A549 (cell line): ENCODE measurements at regions not wholly inside any gene's neighbourhood (a gene's known extent, or its start where the extent isn't known, plus 50 kb on each side); places are given as distances from the start of the nearest gene placed in this dataset.

ENCODE experiments used
- ATAC-seq, 2 experiments: fragments of 200-7000 bp in 1 of 2; fragments of >200 bp in 1 of 2; cut with Nextera tagmentation in 1 of 2; cut with Tn5 transposase in 1 of 2; 3 replicates each; pipeline versions ENCODE4 v1.8.0 to v1.9.1; 2018 to 2020; ENCODE audit warnings: mild to moderate bottlenecking in 1 of 2, moderate library complexity in 1 of 2
- CTCF ChIA-PET: fragments of 300-600 bp; sonication (Branson Sonifier 250); formaldehyde crosslinking; extraction: SDS; loops from one replicate; lab custom pipeline; 2021; ENCODE audit warnings: antibody characterized with exemption, inconsistent platforms; lab: Yijun Ruan, JAX
- POLR2A ChIA-PET: fragments of 350-600 bp; formaldehyde crosslinking; extraction: SDS; loops from one replicate; lab custom pipeline; 2021; ENCODE audit warnings: antibody characterized with exemption, inconsistent platforms; lab: Yijun Ruan, JAX
- DNase-seq, 2 experiments: peaks; one replicate each; pipeline versions ENCODE4 v3.0.0 to v3.0.0-alpha.2; 2011 to 2016; ENCODE audit warnings: low read depth in 1 of 2, low spot score in 1 of 2
- FAIRE-seq: peaks from 2 replicates; lab custom pipeline; 2011; peaks lifted over from hg19 to GRCh38; lab: Jason Lieb, UNC
- H3K27ac ChIP-seq, 2 experiments: fragments of >200 bp; sonication (Bioruptor Twin); formaldehyde crosslinking; 3 replicates each; pipeline ENCODE4 v1.5.1; 2016 to 2017
- H3K4me1 ChIP-seq: fragments of >200 bp; sonication (Bioruptor Twin); formaldehyde crosslinking; 3 replicates; pipeline ENCODE4 v1.6.1; 2016
- H3K4me2 ChIP-seq: fragments of >200 bp; sonication (Bioruptor Twin); formaldehyde crosslinking; 3 replicates; pipeline ENCODE4 v1.6.1; 2016
- H3K4me3 ChIP-seq: fragments of >200 bp; sonication (Bioruptor Twin); formaldehyde crosslinking; 3 replicates; pipeline ENCODE4 v1.5.1; 2016
- H3K9me3 ChIP-seq: fragments of >200 bp; sonication (Bioruptor Twin); formaldehyde crosslinking; 3 replicates; pipeline ENCODE4 v1.6.1; 2016
- BHLHE40 ChIP-seq: IDR thresholded peaks from 2 replicates; pipeline ENCODE4 v1.6.1; 2012; ENCODE audit warnings: low read depth, low read length, inconsistent platforms
- CEBPB ChIP-seq, 2 experiments: fragments of >200 bp in 1 of 2; sonication (Bioruptor Twin) in 1 of 2; formaldehyde crosslinking in 1 of 2; IDR thresholded peaks; 2 replicates each; pipeline ENCODE4 v1.6.1; 2012 to 2016
- CHD4 ChIP-seq: fragments of 200-600 bp; sonication (generic); IDR thresholded peaks from 2 replicates; pipeline ENCODE4 v1.6.1; 2016; ENCODE audit warnings: antibody characterized with exemption, mild to moderate bottlenecking, borderline replicate concordance
- FOSL2 ChIP-seq, 2 experiments: fragments of 450-650 bp in 1 of 2; fragments of >200 bp in 1 of 2; sonication (Bioruptor Twin) in 1 of 2; formaldehyde crosslinking; IDR thresholded peaks; 2 replicates each; pipeline versions ENCODE4 v1.5.0 to v1.6.1; 2016 to 2020; ENCODE audit warnings: mild to moderate bottlenecking in 1 of 2, moderate library complexity in 1 of 2
- FOXS1 ChIP-seq: fragments of 250-450 bp; sonication (Bioruptor Pico); IDR thresholded peaks from 2 replicates; pipeline ENCODE4 v1.5.0; 2020; ENCODE audit warnings: mild to moderate bottlenecking, moderate library complexity
- HEYL ChIP-seq: fragments of 250-450 bp; sonication (Bioruptor Pico); IDR thresholded peaks from 2 replicates; pipeline ENCODE4 v1.8.0; 2021; ENCODE audit warnings: mild to moderate bottlenecking, moderate library complexity
- HOXA7 ChIP-seq: fragments of 250-450 bp; sonication (Bioruptor Pico); IDR thresholded peaks from 2 replicates; pipeline ENCODE4 v1.5.0; 2020; ENCODE audit warnings: mild to moderate bottlenecking, moderate library complexity
- JUN ChIP-seq, 2 experiments: fragments of >200 bp; sonication (Bioruptor Twin); formaldehyde crosslinking; IDR thresholded peaks; 2 replicates in 1 of 2; 3 replicates in 1 of 2; pipeline ENCODE4 v1.6.1; 2016 to 2017
- JUNB ChIP-seq: fragments of >200 bp; sonication (Bioruptor Twin); formaldehyde crosslinking; IDR thresholded peaks from 2 replicates; pipeline ENCODE4 v1.6.1; 2016
- MAFK ChIP-seq: fragments of 450-650 bp; IDR thresholded peaks from 2 replicates; pipeline ENCODE4 v1.6.1; 2014; ENCODE audit not compliant: partially characterized antibody
- RFX5 ChIP-seq: fragments of 450-650 bp; IDR thresholded peaks from 2 replicates; pipeline ENCODE4 v1.7.1; 2014; ENCODE audit warnings: antibody characterized with exemption, mild to moderate bottlenecking, moderate library complexity
- SREBF2 ChIP-seq: fragments of 450-650 bp; IDR thresholded peaks from 2 replicates; pipeline ENCODE4 v1.6.1; 2014; ENCODE audit warnings: mild to moderate bottlenecking, moderate library complexity
- TP53 ChIP-seq: fragments of 250-450 bp; sonication (Bioruptor Pico); IDR thresholded peaks from 2 replicates; pipeline ENCODE4 v1.5.0; 2021; ENCODE audit warnings: mild to moderate bottlenecking, moderate library complexity
- ZFP36 ChIP-seq: fragments of 450-650 bp; IDR thresholded peaks from 2 replicates; pipeline ENCODE4 v1.6.1; 2014; ENCODE audit warnings: borderline replicate concordance; ENCODE audit not compliant: partially characterized antibody
- ZSCAN20 ChIP-seq: fragments of 250-450 bp; sonication (Bioruptor Pico); IDR thresholded peaks from 2 replicates; pipeline ENCODE4 v1.8.0; 2022; ENCODE audit warnings: mild to moderate bottlenecking, moderate library complexity
- WGBS: methylation state at CpG from one replicate; pipeline ENCODE4 v1.1.6; 2017; ENCODE audit errors: missing lambda C conversion rate; 5-methylcytosine and 5-hydroxymethylcytosine counted together
- TF ChIP-seq, protein P1 (sequence below): fragments of >200 bp; sonication (Bioruptor Twin); formaldehyde crosslinking; IDR thresholded peaks from 3 replicates; pipeline ENCODE4 v1.5.1; 2016
- TF ChIP-seq, protein P2 (sequence below): fragments of 200-600 bp; sonication (generic); IDR thresholded peaks from 2 replicates; pipeline ENCODE4 v1.6.1; 2016; ENCODE audit warnings: antibody characterized with exemption, mild to moderate bottlenecking, moderate library complexity
- TF ChIP-seq, protein P3 (sequence below): fragments of 250-450 bp; sonication (Bioruptor Pico); IDR thresholded peaks from 2 replicates; pipeline ENCODE4 v1.5.0; 2020; ENCODE audit warnings: low read depth, mild to moderate bottlenecking, moderate library complexity
- TF ChIP-seq, protein P4 (sequence below): IDR thresholded peaks from 2 replicates; pipeline ENCODE4 v1.6.1; 2012; ENCODE audit warnings: low read depth, borderline replicate concordance
- TF ChIP-seq, protein P5 (sequence below): IDR thresholded peaks from 2 replicates; pipeline ENCODE4 v1.6.1; 2012
- TF ChIP-seq, protein P6 (sequence below): fragments of 150-350 bp; IDR thresholded peaks from 2 replicates; pipeline ENCODE4 v1.6.1; 2014; ENCODE audit warnings: low read depth, mild to moderate bottlenecking, low read length
- TF ChIP-seq, protein P7 (sequence below): fragments of >200 bp; sonication (Bioruptor Twin); formaldehyde crosslinking; IDR thresholded peaks from 2 replicates; pipeline ENCODE4 v1.6.1; 2016

DNA sequence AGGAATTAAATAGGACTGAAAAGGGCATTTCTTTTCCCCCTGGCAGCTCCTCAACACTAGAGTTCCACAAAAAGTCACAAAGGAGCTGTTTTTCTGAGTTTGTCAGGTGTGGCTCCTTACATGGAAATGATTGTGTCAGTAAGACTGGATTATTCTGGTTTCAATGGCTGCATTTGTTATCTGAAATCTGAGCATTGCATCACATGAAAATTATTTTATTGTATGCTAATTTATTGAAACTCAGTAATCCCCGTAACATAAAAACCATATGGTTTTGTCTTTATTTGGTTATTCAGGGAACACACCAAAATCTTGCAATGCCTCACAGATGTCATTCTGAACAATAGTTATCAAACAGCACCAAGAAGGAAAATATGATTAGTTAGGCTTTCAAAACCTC, 439.7 kb upstream of the TNP1 start:
- TF ChIP-seq, protein P1, sequence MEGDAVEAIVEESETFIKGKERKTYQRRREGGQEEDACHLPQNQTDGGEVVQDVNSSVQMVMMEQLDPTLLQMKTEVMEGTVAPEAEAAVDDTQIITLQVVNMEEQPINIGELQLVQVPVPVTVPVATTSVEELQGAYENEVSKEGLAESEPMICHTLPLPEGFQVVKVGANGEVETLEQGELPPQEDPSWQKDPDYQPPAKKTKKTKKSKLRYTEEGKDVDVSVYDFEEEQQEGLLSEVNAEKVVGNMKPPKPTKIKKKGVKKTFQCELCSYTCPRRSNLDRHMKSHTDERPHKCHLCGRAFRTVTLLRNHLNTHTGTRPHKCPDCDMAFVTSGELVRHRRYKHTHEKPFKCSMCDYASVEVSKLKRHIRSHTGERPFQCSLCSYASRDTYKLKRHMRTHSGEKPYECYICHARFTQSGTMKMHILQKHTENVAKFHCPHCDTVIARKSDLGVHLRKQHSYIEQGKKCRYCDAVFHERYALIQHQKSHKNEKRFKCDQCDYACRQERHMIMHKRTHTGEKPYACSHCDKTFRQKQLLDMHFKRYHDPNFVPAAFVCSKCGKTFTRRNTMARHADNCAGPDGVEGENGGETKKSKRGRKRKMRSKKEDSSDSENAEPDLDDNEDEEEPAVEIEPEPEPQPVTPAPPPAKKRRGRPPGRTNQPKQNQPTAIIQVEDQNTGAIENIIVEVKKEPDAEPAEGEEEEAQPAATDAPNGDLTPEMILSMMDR = no peak
- TF ChIP-seq ZSCAN20 (CRISPR knock-in tag) = no peak
- TF ChIP-seq CEBPB (IDR thresholded peaks at IDR 0.05) = no peak
- TF ChIP-seq ZFP36 = no peak
- TF ChIP-seq TP53 (CRISPR knock-in tag) = no peak
- TF ChIP-seq, protein P2, sequence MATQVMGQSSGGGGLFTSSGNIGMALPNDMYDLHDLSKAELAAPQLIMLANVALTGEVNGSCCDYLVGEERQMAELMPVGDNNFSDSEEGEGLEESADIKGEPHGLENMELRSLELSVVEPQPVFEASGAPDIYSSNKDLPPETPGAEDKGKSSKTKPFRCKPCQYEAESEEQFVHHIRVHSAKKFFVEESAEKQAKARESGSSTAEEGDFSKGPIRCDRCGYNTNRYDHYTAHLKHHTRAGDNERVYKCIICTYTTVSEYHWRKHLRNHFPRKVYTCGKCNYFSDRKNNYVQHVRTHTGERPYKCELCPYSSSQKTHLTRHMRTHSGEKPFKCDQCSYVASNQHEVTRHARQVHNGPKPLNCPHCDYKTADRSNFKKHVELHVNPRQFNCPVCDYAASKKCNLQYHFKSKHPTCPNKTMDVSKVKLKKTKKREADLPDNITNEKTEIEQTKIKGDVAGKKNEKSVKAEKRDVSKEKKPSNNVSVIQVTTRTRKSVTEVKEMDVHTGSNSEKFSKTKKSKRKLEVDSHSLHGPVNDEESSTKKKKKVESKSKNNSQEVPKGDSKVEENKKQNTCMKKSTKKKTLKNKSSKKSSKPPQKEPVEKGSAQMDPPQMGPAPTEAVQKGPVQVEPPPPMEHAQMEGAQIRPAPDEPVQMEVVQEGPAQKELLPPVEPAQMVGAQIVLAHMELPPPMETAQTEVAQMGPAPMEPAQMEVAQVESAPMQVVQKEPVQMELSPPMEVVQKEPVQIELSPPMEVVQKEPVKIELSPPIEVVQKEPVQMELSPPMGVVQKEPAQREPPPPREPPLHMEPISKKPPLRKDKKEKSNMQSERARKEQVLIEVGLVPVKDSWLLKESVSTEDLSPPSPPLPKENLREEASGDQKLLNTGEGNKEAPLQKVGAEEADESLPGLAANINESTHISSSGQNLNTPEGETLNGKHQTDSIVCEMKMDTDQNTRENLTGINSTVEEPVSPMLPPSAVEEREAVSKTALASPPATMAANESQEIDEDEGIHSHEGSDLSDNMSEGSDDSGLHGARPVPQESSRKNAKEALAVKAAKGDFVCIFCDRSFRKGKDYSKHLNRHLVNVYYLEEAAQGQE = no peak
- H3K4me3 ChIP-seq = no peak overlapping the region
- no peak overlapping the region for H3K27ac ChIP-seq
- ChIA-PET POLR2A (no interaction called here), CTCF (no interaction called here)
- FAIRE-seq = no peak
- no peak overlapping the region for H3K4me2 ChIP-seq
- H3K9me3 ChIP-seq = peaks cover 15% of the 10 kb centered on the region; the same call in 2 of the 3 replicates
- ATAC-seq = no peak
- no peaks in the 10 kb centered on the region for H3K4me1 ChIP-seq
- 93% methylated on average over 1 of the region's 1 CpG for WGBS
- DNase-seq = no peak

DNA sequence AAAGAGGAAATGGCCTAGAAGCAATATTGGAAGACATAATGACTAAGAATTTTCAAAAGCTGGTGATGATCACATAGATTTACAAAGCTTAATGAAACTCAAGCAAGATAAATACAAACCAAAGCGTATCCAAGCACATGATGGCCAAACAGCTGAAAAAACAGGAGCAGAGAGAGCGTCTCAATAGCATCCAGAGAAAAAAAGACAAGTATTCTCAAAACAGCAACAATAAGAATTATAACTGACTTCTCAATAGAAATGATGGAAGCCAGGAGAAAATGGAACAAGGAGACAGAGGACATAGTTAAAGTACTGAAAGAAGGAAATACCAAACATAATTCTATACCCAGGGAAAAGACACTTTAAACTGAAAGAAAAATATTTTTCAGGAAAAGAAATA, 437.2 kb upstream of the TNP1 start:
- no peak overlapping the region for H3K4me3 ChIP-seq
- WGBS = 32% methylated on average over 2 of the region's 2 CpGs
- no peak overlapping the region for H3K27ac ChIP-seq
- ChIA-PET POLR2A (no interaction called here), CTCF (no interaction called here)
- ATAC-seq = no peak
- TF ChIP-seq, protein P3, sequence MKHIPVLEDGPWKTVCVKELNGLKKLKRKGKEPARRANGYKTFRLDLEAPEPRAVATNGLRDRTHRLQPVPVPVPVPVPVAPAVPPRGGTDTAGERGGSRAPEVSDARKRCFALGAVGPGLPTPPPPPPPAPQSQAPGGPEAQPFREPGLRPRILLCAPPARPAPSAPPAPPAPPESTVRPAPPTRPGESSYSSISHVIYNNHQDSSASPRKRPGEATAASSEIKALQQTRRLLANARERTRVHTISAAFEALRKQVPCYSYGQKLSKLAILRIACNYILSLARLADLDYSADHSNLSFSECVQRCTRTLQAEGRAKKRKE (CRISPR knock-in tag) = no peak
- TF ChIP-seq, protein P4, sequence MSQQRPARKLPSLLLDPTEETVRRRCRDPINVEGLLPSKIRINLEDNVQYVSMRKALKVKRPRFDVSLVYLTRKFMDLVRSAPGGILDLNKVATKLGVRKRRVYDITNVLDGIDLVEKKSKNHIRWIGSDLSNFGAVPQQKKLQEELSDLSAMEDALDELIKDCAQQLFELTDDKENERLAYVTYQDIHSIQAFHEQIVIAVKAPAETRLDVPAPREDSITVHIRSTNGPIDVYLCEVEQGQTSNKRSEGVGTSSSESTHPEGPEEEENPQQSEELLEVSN = no peak
- no peak for TF ChIP-seq FOXS1 (CRISPR knock-in tag)
- no peak for TF ChIP-seq MAFK
- TF ChIP-seq HOXA7 (CRISPR knock-in tag) = no peak
- no peak for TF ChIP-seq JUNB
- no peak for TF ChIP-seq CHD4
- TF ChIP-seq JUN (IDR thresholded peaks at IDR 0.05) = no peak
- no peak for TF ChIP-seq SREBF2
- no peak for TF ChIP-seq BHLHE40
- TF ChIP-seq, protein P5, sequence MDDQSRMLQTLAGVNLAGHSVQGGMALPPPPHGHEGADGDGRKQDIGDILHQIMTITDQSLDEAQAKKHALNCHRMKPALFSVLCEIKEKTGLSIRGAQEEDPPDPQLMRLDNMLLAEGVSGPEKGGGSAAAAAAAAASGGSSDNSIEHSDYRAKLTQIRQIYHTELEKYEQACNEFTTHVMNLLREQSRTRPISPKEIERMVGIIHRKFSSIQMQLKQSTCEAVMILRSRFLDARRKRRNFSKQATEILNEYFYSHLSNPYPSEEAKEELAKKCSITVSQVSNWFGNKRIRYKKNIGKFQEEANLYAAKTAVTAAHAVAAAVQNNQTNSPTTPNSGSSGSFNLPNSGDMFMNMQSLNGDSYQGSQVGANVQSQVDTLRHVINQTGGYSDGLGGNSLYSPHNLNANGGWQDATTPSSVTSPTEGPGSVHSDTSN = no peak
- TF ChIP-seq HEYL (CRISPR knock-in tag) = no peak
- TF ChIP-seq, protein P6, sequence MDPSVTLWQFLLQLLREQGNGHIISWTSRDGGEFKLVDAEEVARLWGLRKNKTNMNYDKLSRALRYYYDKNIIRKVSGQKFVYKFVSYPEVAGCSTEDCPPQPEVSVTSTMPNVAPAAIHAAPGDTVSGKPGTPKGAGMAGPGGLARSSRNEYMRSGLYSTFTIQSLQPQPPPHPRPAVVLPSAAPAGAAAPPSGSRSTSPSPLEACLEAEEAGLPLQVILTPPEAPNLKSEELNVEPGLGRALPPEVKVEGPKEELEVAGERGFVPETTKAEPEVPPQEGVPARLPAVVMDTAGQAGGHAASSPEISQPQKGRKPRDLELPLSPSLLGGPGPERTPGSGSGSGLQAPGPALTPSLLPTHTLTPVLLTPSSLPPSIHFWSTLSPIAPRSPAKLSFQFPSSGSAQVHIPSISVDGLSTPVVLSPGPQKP = no peak
- no peak for TF ChIP-seq RFX5
- TF ChIP-seq, protein P7, sequence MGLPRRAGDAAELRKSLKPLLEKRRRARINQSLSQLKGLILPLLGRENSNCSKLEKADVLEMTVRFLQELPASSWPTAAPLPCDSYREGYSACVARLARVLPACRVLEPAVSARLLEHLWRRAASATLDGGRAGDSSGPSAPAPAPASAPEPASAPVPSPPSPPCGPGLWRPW = no peak
- TF ChIP-seq FOSL2 (IDR thresholded peaks at IDR 0.05) = no peak
- no peak for TF ChIP-seq FOSL2 (CRISPR knock-in tag; IDR thresholded peaks at IDR 0.05)
- FAIRE-seq = no peak
- no peak overlapping the region for H3K4me2 ChIP-seq
- DNase-seq = no peak
- no peaks in the 10 kb centered on the region for H3K4me1 ChIP-seq
- peaks cover 15% of the 10 kb centered on the region; the same call in 2 of the 3 replicates for H3K9me3 ChIP-seq
